GM21528 (cell line): ENCODE measurements at regions not wholly inside any gene's neighbourhood (a gene's known extent, or its start where the extent isn't known, plus 50 kb on each side); places are given as distances from the start of the nearest gene placed in this dataset.
"Not testable (repeated sequence)": the region's sequence is repeated elsewhere in the genome, so short reads cannot be mapped to it uniquely, and the experiment has no call there.

Experiments used
- ATAC-seq: cut with Tn5 transposase; IDR thresholded peaks from one replicate; pipeline ENCODE4 v1.9.1; 2021; ENCODE audit warnings: mild to moderate bottlenecking, moderate library complexity; ENCODE audit not compliant: unreplicated experiment, low FRiP score

GRCh38 chr2:36170805-36171204 lies 184.8 kb upstream of the CRIM1 start:
- no peak for ATAC-seq

GRCh38 chr2:36169843-36170242 lies 185.7 kb upstream of the CRIM1 start:
- ATAC-seq, result no peak

GRCh38 chr2:36168115-36168514 lies 187.5 kb upstream of the CRIM1 start:
- ATAC-seq, result no peak

DNA sequence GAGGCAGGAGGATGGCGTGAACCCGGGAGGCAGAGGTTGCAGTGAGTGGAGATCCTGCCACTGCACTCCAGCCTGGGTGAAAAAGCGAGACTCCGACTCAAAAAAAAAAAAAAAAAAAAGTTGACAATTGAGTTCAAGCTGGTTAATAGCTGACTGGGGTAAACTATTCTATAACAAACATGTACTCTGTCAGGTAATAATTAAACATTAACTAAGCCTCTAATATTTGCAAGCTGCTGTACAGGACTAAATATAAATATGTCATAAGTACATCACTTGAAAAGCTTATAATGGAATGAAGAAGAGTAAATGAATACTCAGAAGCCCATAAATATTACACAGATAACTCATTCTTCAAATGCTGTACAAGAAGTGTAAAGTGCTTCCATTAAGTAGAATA lies 190.4 kb upstream of the CRIM1 start:
- ATAC-seq, result peak; percentile 54

GRCh38 chr2:36163520-36164254 lies 191.9 kb upstream of the CRIM1 start:
- ATAC-seq, result peak; percentile 63

GRCh38 chr2:36157093-36157492 lies 198.5 kb upstream of the CRIM1 start:
- not testable (repeated sequence) for ATAC-seq

DNA sequence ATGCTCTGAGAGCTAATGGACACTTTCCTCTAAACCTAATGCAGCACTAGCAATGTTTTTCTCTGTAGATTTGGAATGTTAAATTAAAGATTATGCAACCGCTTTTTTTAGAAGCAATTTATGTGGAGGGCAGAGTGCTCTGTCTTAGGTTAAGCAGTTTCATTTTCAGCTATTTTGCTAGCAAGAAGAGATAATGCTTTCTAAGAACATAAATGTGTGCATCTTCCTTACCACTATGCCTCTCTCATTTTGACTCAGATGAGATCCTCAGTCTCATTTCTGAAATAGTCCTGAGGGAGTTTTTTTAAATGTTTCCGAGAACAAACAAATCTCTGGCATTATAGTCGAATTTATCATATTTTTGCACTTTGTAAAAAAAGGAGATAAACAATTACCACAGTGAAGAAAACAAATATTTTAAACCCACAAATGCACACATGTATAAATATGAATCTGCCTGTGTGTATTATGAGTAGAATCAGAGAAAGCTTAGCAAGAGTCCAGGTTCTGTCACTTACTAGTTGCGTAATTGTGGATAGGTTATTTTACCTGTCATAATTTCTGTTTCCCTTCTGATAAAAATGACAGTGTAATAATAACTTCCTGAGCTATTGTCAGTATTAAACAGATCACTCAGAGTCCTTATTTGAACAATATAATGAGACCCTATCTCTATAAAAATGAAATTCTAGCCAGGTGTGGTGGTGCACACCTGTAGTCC lies 207.7 kb upstream of the CRIM1 start:
- peak; percentile 88 for ATAC-seq

DNA sequence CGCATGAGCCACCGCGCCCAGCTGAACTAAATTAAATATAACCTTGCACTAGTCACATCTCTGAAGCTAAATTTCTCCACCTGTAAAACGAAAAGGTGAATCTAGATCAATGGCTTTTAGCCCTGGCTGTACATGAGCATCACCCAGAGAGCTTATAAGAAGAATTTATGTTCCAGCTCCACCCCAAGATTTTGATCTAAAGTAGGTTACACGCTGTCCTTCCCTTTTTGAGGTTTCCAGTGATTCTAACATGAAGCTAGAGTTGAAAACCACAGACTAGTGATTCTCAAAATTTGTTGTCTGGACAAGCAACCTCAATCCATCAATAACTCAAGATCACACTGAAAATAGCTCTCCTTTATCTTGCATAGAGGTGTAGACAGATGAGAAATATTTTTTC lies 208.8 kb upstream of the CRIM1 start:
- ATAC-seq, result no peak

- no peak for ATAC-seq
Measured at GRCh38 chr2:36140391-36140790, 215.2 kb upstream of the CRIM1 start.

- no peak for ATAC-seq
Measured at GRCh38 chr2:36137612-36138011, 218.0 kb upstream of the CRIM1 start.

- no peak for ATAC-seq
Measured at GRCh38 chr2:36134281-36134680, 221.3 kb upstream of the CRIM1 start.

- no peak for ATAC-seq
Measured at GRCh38 chr2:36128359-36128758, 227.2 kb upstream of the CRIM1 start.

GRCh38 chr2:36125702-36126101 lies 229.9 kb upstream of the CRIM1 start:
- ATAC-seq, result no peak

DNA sequence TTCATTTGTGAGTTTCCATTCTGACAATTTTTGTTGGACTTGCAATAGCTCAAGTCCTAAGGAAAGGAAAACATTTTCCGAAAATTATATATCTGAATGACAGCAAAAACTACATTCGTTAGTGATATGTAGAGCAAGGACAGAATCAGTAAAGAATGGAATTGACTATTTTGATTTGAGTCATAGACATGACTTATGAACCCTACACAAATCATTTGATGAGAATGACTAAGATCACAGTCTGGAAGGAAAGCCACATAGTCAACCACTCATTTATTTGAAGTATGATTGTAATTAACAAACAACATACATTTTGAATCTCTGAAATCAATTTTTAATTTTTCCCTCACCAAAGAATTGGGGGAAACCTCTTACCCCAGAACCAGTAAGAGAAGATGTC lies 231.6 kb upstream of the CRIM1 start:
- ATAC-seq, result no peak

GRCh38 chr2:36097022-36097421 lies 258.6 kb upstream of the CRIM1 start:
- no peak for ATAC-seq

DNA sequence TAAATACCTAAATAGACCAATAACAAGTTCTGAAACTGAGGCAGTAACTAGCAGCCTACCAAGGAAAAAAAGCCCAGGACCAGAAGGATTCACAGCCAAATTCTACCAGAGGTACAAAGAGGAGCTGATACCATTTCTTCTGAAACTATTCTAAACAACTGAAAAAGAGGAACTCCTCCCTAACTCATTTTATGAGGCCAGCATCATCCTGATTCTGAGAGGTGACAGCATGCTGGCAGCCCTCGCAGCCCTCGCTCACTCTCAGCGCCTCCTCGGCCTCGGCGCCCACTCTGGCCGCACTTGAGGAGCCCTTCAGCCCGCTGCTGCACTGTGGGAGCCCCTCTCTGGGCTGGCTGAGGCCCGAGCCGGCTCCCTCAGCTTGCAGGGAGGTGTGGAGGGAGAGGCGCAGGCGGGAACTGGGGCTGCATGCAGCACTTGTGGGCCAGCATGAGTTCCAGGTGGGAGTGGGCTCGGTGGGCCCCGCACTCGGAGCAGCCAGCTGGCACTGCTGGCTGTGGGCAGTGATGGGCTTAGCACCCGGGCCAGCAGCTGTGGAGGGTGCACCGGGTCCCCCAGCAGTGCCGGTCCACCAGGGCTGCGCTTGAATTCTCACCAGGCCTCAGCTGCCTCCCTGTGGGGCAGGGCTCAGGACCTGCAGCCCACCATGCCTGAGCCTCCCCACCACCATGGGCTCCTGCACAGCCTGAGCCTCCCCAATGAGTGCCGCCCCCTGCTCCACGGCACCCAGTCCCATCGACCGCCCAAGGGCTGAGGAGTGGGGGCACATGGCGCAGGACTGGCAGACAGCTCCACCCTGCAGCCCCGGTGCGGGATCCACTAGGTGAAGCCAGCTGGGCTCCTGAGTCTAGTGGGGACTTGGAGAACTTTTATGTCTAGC lies 263.5 kb upstream of the CRIM1 start:
- peak; percentile 99 for ATAC-seq

- no peak for ATAC-seq
Measured at GRCh38 chr2:36088716-36089328, 266.8 kb upstream of the CRIM1 start.

DNA sequence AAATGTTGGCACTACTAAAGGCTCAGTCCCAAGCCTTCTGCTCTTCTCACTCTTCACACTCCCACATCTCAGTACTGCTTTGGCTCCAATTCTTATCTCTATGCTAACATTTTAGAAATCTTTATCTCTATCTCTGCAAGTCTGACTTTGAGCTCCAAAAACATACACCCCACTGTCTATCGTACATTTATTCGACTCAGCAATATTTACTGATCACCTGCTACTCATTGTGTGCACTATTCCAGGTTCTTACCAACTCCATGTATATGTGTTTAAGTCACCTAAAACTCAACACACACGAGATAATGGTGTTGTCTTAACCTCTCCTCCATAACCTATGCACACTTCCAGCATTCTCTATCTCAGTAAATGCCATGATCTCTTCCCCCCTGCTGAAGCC lies 268.2 kb upstream of the CRIM1 start:
- ATAC-seq, result no peak

DNA sequence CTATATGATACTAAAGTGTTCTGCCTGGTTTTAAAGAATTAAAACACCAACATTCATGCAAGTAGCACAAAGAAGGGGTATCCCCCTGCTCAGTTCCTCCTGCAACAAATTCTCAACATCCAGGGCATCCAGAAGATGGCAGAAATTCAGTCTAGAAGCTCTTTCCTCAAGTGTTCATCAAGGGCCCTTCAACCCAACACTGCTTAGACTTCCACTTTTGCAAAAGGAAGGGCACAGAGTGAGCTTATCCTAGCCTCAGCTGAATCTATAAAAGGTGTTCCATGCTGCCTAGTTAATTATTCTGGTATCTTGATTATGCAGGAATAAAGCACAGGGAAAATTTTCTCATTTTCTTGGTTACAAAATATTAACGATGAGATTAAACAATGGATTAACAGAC lies 275.8 kb upstream of the CRIM1 start:
- ATAC-seq, result no peak

DNA sequence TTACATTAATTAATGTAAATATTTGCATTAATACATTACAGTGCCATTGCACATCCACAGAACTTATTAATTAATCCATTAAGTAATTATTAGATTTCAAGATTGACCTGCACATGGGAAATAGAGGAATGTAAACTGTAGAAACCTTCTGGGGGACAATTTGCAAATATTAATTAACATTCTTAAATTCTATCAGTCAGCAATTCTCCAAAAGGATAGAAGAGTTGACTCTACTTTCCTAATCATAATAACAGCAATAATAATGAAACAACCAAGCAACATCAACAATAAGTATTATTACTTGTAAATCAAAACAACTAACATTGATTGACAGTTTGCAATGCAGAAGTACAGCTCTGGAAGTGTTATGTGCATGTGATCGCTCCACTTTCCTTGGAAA lies 281.6 kb upstream of the CRIM1 start:
- ATAC-seq, result no peak

DNA sequence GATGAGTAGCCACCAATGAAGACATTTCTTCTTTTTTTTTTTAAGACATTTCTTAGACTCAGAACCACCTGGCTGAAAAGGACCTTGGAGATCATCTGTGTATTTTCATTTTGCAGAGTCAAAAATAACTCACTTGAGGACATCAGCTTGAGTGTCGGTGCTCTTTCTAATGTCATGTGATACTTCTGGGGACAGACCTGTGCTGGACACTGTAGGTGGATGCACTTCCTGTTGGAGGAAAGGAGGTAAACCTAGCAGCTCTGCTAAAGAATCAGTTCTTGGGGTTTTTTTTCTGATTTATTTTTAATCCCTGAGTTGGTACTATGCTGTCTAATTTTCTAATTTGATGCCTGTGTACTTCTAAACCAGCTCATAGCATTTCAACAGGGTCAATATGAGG lies 283.9 kb upstream of the CRIM1 start:
- no peak for ATAC-seq
